Sigmoid colon (tissue), 6 donors: ENCODE measurements at regions not wholly inside any gene's neighbourhood (a gene's known extent, or its start where the extent isn't known, plus 50 kb on each side); places are given as distances from the start of the nearest gene placed in this dataset.

Experiments
- DNase-seq: peaks from one replicate; pipeline ENCODE4 v3.0.0-alpha.2; 2019
- H3K27ac ChIP-seq, 4 donors: fragments of 200-600 bp; sonication (generic); one replicate each; pipeline ENCODE4 v1.5.1; 2016 to 2019; ENCODE audit warnings: mild to moderate bottlenecking in 1 of 4
- H3K27me3 ChIP-seq, 3 donors: fragments of 200-600 bp; sonication (generic); one replicate each; pipeline ENCODE4 v1.5.1; 2019; ENCODE audit warnings: mild to moderate bottlenecking in 1 of 3
- H3K36me3 ChIP-seq, 4 donors: fragments of 200-600 bp; sonication (generic); one replicate each; pipeline ENCODE4 v1.5.1; 2016 to 2019
- H3K4me1 ChIP-seq, 4 donors: fragments of 200-600 bp; sonication (generic); one replicate each; pipeline ENCODE4 v1.5.1; 2017 to 2019
- H3K4me3 ChIP-seq, 4 donors: fragments of 200-600 bp; sonication (generic); one replicate each; pipeline ENCODE4 v1.5.1; 2017 to 2019; ENCODE audit warnings: mild to moderate bottlenecking in 2 of 4, moderate library complexity in 1 of 4
- H3K9me3 ChIP-seq, 4 donors: fragments of 200-600 bp in 3 of 4; sonication (generic) in 3 of 4; one replicate each; pipeline versions ENCODE4 v1.5.1 to v1.6.1; 2013 to 2019
- EP300 ChIP-seq, 4 donors: sonication (generic); formaldehyde crosslinking; IDR thresholded peaks; one replicate each; pipeline ENCODE4 v1.6.1; 2017; ENCODE audit warnings: antibody characterized with exemption in 4 of 4
- POLR2A ChIP-seq, 2 donors: fragments of 450-650 bp; IDR thresholded peaks; one replicate each; pipeline ENCODE4 v1.6.1; 2016; ENCODE audit warnings: antibody characterized with exemption in 2 of 2, mild to moderate bottlenecking in 2 of 2, moderate library complexity in 2 of 2
- POLR2AphosphoS5 ChIP-seq, 4 donors: sonication (generic); formaldehyde crosslinking; IDR thresholded peaks; one replicate each; pipeline ENCODE4 v1.6.1; 2017; ENCODE audit warnings: antibody characterized with exemption in 4 of 4
- WGBS, 2 donors: extraction: QIAGEN DNeasy Blood & Tissue Kit; methylation state at CpG; one replicate each; pipeline ENCODE4 v1.1.7; 2013; 5-methylcytosine and 5-hydroxymethylcytosine counted together
- intact Hi-C: fragments of 100-400 bp; cut with DNase I; formaldehyde crosslinking; loops from one replicate; pipeline ENCODE4 v1.15.1; 2023
- TF ChIP-seq, protein P1 (sequence below), 4 experiments: fragments of 450-650 bp in 3 of 4; fragments of 200-600 bp in 1 of 4; IDR thresholded peaks; one replicate each; pipeline ENCODE4 v1.5.1; 2016 to 2019; ENCODE audit warnings: antibody characterized with exemption in 4 of 4, mild to moderate bottlenecking in 3 of 4, moderate library complexity in 2 of 4
- donor health status: healthy with polysubstance abuse.
- donor health status: healthy.

DNA sequence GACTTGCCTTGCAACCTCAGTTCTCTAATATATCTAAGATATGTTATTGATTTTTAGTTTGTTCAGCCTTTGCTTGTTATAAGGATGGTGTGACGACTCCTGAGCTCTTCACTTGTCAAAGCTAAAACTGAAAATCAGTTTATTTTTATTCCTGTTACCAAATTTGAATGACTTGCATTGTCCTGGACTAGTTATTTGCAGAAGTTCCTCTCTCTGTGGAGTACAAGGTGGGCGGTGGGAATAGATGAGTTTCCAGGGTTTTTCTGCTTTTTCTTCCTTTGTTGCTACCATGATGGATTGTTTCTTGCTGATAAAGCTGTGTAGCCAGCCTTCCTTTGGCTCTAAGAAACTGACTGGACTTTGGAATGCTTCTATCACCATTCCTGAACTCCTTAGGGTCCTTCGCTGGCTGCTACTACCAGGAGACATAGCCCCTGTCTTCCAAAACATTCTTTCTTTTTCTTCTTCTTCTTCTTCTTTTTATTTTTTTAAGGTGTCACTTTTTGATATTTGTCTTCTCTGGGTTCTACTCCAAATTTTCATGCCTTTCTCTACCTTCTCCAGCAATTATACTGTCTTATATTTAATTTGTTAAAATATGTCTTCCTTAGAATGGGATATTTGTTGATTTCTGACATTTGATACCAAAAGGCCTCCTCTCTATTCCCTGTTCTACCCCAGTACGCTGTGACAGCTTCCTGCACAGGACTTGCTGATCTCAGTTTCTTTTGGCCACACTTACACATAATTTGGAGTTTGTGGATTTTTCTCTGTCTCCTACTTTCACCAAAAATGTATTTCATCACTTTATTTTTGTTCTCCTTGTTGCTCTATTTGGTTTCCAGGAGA is 145.1 kb upstream of the THRB start:
- intact Hi-C loops: loop anchor here (10.0 kb wide), 1 partner anchor 115 kb away; no protein-coding TSS in a partner anchor
- no peaks in the 10 kb centered on the region for H3K9me3 ChIP-seq
- WGBS, 2 donors: 89 to 90% methylated on average over 4 of the region's 4 CpGs
- no peak overlapping the region for H3K4me3 ChIP-seq
- no peaks in the 10 kb centered on the region for H3K36me3 ChIP-seq
- H3K27me3 ChIP-seq: no peaks in the 10 kb centered on the region
- peaks cover 0 to 5% (median 0%) of the 10 kb centered on the region in 4 donors for H3K4me1 ChIP-seq
- no peak for DNase-seq
- no peak overlapping the region for H3K27ac ChIP-seq
- TF ChIP-seq EP300 (IDR thresholded peaks at IDR 0.05) (no peak), POLR2A (IDR thresholded peaks at IDR 0.05) (no peak), POLR2AphosphoS5 (IDR thresholded peaks at IDR 0.05) (no peak)
- TF ChIP-seq, protein P1, sequence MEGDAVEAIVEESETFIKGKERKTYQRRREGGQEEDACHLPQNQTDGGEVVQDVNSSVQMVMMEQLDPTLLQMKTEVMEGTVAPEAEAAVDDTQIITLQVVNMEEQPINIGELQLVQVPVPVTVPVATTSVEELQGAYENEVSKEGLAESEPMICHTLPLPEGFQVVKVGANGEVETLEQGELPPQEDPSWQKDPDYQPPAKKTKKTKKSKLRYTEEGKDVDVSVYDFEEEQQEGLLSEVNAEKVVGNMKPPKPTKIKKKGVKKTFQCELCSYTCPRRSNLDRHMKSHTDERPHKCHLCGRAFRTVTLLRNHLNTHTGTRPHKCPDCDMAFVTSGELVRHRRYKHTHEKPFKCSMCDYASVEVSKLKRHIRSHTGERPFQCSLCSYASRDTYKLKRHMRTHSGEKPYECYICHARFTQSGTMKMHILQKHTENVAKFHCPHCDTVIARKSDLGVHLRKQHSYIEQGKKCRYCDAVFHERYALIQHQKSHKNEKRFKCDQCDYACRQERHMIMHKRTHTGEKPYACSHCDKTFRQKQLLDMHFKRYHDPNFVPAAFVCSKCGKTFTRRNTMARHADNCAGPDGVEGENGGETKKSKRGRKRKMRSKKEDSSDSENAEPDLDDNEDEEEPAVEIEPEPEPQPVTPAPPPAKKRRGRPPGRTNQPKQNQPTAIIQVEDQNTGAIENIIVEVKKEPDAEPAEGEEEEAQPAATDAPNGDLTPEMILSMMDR (IDR thresholded peaks at IDR 0.05): no peak

DNA sequence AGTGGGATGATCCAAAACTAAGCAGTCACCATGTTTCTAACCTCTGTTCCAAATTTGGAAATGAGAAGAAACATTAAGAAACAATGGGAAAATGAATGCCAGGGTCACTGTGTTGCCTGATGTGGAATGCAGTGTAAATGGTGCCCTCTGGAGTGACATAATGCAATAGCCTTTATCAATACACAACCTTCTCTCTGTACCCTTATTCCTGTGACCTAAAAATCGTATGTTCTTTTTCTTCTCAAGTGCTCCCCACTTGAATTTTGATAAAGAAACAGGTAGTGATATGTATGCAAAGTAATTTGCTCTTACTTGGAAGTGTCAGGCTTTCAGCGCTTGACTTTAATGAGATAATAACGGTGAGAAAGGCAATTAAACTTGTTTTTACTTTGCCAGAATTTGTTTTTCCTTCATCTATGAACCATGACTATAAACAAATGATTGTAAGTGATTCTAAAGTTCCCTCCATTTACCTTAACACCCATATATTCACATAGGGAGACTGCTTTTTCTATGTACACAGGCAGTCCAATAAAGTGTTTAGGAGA is 145.8 kb upstream of the THRB start:
- Histone ChIP-seq H3K9me3 (no peaks in the 10 kb centered on the region), H3K36me3 (no peaks in the 10 kb centered on the region), H3K27me3 (no peaks in the 10 kb centered on the region), H3K4me1 (peaks cover 0 to 5% (median 0%) of the 10 kb centered on the region in 4 donors), H3K4me3 (no peak overlapping the region), H3K27ac (no peak overlapping the region)
- no peak for DNase-seq
- WGBS, 2 donors: 17 to 58% methylated on average over 3 of the region's 3 CpGs
- intact Hi-C loops: loop anchor here (10.0 kb wide), 1 partner anchor 116 kb away; no protein-coding TSS in a partner anchor
- no peak for TF ChIP-seq POLR2AphosphoS5 (IDR thresholded peaks at IDR 0.05)
- TF ChIP-seq, protein P1 (IDR thresholded peaks at IDR 0.05): peak in 2 of 4 experiments; percentile 14 to 28

DNA sequence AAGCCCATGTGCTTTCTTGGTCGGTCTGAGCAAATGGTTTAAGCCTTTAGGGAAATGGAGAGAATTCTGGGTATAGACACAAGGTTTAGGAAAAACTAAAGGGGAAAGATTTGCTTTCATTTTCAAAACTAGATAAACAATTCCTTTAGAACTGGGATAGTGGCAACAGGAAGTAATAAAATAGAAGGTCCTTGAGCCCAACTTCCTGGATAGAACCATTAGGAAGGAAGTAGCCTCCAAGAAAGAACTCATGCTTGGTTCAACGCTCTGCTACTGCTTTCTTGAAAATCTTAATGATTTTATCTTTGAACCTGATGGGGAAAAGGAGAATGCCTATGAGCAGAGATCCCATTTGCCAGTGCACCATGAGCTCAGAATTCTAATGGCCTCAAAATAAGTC is 147.0 kb upstream of the THRB start:
- no peak for DNase-seq
- H3K36me3 ChIP-seq: no peaks in the 10 kb centered on the region
- TF ChIP-seq POLR2AphosphoS5 (IDR thresholded peaks at IDR 0.05): no peak
- no peak for TF ChIP-seq EP300 (IDR thresholded peaks at IDR 0.05)
- TF ChIP-seq, protein P1 (IDR thresholded peaks at IDR 0.05): no peak
- no peak for TF ChIP-seq POLR2A (IDR thresholded peaks at IDR 0.05)
- 50 to 56% methylated on average over 2 of the region's 2 CpGs for WGBS, 2 donors
- no peak overlapping the region for H3K27ac ChIP-seq
- intact Hi-C loops: loop anchor here (10.0 kb wide), 1 partner anchor 117 kb away; no protein-coding TSS in a partner anchor
- H3K27me3 ChIP-seq: no peaks in the 10 kb centered on the region
- H3K9me3 ChIP-seq: no peaks in the 10 kb centered on the region
- peaks cover 0 to 5% (median 0%) of the 10 kb centered on the region in 4 donors for H3K4me1 ChIP-seq
- H3K4me3 ChIP-seq: no peak overlapping the region

DNA sequence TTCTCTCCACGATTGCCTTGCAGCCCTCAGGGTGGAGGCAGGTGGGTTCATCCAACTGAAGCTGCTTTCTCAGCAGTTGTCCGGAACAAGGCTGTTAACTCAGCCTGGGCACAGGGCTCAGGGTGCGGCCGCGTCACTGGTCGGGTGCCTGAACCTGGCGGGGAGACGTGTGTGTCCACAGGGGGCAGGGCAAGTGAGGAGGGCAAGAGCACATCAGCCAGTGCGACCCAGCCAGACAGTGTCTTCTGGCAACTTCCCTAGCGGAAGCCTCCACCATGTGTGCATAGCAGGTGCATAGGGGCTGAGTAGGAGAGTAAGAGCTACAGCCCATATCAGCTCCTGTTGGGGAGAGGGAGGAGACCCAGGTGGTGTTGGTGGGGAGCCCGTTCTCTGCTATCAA is 150.4 kb upstream of the THRB start:
- 93 to 95% methylated on average over 11 of the region's 11 CpGs for WGBS, 2 donors
- intact Hi-C loops: loop anchor here (10.0 kb wide), 1 partner anchor 120 kb away; no protein-coding TSS in a partner anchor

More for the DNA sequence above, 150.4 kb upstream of the THRB start:
- Histone ChIP-seq H3K27ac (no peak overlapping the region), H3K36me3 (no peaks in the 10 kb centered on the region), H3K4me3 (no peak overlapping the region), H3K4me1 (peaks cover 0 to 19% (median 8%) of the 10 kb centered on the region in 4 donors), H3K9me3 (no peaks in the 10 kb centered on the region), H3K27me3 (no peaks in the 10 kb centered on the region)
- no peak for TF ChIP-seq EP300 (IDR thresholded peaks at IDR 0.05)
- no peak for TF ChIP-seq POLR2AphosphoS5 (IDR thresholded peaks at IDR 0.05)
- TF ChIP-seq, protein P1 (IDR thresholded peaks at IDR 0.05): no peak
- TF ChIP-seq POLR2A (IDR thresholded peaks at IDR 0.05): no peak
- no peak for DNase-seq
